NCI-H1417 (cell line): ENCODE measurements at regions not wholly inside any gene's neighbourhood (a gene's known extent, or its start where the extent isn't known, plus 50 kb on each side); places are given as distances from the start of the nearest gene placed in this dataset.

ENCODE experiments used
- DNase-seq, 3 experiments: peaks; one replicate each; lab custom pipeline; 2025; lab: John Stamatoyannopoulos, UW

DNA sequence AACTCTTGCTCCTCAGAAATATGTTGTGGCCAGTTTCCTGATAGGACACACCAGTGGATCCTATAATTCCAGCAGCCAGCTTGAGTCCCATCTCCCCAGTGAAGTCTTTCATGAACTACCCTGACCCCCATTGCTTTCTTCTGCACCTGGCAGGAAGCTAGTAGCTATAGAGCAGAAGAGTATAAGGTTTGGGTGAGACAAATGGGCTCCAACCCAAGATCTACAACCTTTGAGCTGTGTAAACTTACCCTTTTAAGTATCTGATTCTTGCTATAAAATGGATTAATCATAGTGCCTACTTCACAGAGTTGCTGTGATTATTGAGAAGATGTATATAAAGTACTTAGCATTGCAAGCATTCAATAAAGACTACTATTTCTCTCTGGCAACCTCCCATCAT is 396.9 kb upstream of the CADM1 start:
- DNase-seq = no peak

DNA sequence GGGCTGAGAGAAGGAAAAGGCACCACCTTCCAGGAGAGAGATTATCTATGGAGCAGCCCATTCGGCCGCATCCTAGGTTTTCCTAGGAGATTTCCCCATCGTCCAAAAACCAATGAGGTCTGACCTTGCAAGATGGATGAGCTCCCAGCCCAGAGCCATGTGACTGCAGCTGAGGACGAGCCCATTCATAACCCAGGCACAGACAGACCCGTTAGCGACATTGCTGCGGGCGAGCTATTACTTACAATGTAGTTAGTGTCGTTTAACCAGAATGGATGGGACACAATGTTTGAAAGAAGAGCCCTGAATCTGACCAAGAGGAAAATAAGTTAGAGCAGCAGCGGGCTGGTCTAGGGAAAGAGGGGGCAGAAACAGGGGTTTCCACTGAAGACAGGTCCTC is 395.9 kb upstream of the CADM1 start:
- DNase-seq = no peak

DNA sequence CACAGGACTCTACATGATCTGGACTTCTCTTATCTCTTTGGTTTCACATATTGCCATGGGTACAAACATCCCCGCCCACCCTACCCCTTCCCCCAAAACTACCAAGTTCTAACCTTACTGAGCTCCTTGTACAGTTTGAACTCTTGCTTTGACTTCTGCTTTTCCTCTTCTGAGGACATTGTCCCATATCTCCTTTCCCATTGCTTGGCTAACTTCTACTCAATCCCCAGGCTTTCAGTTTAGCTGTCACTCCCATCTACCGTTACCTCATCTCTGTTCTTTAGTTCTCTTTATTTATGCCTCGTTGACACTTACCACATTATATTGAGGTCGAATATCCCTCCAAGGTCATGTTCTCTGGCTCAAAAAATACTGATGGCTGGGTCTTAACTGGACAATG is 393.5 kb upstream of the CADM1 start:
- no peak for DNase-seq

- no peak for DNase-seq
Observed at GRCh38 chr11:115896084-115896483, 391.9 kb upstream of the CADM1 start.

GRCh38 chr11:115895594-115895993 is 391.4 kb upstream of the CADM1 start:
- no peak for DNase-seq

GRCh38 chr11:115894176-115894575 is 390.0 kb upstream of the CADM1 start:
- DNase-seq = peak in 1 of 3 experiments; percentile 32

DNA sequence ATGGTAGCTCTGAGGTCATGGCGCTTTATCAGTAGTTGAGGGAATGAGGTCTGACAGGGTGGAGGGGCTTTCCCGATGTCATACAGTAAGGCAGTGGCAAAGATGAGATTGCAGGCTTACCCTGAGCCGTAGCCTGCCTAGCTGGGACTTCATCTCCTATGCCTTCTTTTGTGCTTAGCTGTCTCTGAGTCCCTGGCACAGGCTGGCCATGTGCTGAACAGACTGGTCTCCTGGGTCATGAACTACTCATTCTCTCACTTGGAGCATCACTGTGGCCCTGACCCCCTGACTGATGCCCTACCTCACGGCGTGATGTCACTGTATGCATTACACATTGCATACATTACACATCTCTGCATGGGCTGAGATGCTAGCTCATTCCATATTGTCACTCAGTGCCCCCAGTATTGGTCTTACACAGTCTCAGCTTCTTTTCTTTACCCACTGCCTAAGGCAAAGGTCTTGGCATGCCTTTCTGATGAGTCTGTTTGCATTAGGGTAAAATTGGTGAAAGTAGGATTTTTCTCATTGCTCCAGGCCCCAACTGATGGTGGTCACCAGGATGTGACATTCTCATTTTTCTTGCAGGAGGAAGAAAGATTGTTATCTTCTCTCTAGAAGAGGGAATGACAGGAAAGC is 389.4 kb upstream of the CADM1 start:
- DNase-seq = no peak

GRCh38 chr11:115892016-115892415 is 387.8 kb upstream of the CADM1 start:
- no peak for DNase-seq

DNA sequence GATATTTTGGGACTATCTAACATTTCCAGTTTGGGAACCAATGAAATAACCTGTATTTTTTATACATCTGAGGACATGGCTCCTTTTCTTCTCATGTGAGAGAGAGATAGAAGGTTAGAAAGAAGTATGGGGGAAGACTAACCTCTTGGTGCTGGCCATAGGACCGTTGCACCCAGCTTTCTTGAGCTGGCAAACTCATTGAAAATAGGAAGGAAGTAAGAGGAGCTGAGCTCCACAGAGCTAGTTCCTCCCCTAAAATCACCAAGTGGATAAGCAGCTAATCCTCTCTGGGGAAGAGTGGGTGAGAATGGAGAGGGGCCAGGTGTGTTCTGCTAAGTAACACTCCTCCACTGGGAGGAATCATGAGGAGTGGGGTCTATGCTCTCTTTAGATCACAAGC is 387.4 kb upstream of the CADM1 start:
- DNase-seq = no peak

DNA sequence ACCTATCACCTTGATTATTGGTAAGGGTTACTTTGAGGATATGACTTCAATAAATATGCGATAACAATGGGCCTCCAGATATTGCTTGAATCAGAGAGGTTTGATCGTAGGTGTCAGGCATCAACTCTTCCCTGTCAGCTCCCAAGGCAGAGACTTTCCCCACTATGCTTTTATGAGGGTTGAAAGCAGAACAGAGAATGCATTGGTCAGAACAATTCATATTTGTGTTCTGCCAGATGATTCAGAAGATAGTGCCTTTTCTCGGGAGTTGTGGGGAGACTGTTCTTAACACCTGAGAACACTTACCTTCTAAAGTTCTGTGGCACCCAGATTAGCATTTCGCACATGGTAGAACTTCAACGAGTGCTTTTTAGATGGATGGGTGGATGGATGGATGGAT is 386.3 kb upstream of the CADM1 start:
- DNase-seq = no peak

GRCh38 chr11:115889712-115890111 is 385.5 kb upstream of the CADM1 start:
- peak in 1 of 3 experiments; percentile 27 for DNase-seq

DNA sequence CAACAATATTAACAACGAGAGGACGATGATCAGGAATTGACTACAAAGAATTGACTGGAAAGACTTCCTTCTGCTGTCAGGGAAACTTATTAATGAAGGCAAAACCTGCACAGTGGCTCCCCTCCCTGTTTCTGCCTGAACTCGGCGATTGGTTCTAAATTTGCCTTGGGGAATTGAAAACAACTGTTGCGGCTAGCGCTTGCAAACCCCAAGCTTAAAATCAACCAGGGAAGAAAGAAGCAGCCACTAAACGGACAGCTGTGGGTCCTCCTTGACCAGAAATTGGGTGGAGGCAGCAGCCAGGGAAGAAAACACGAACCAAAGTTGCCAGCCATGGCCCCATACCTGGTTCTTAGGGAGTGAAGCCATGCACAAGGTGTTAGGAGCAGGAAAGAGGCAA is 383.5 kb upstream of the CADM1 start:
- DNase-seq = no peak

- peak in 2 of 3 experiments; percentile 23 to 70 for DNase-seq
Observed at GRCh38 chr11:115887316-115887715, 383.1 kb upstream of the CADM1 start.

GRCh38 chr11:115886422-115886733 is 382.2 kb upstream of the CADM1 start:
- peak in 1 of 3 experiments; percentile 76 for DNase-seq

DNA sequence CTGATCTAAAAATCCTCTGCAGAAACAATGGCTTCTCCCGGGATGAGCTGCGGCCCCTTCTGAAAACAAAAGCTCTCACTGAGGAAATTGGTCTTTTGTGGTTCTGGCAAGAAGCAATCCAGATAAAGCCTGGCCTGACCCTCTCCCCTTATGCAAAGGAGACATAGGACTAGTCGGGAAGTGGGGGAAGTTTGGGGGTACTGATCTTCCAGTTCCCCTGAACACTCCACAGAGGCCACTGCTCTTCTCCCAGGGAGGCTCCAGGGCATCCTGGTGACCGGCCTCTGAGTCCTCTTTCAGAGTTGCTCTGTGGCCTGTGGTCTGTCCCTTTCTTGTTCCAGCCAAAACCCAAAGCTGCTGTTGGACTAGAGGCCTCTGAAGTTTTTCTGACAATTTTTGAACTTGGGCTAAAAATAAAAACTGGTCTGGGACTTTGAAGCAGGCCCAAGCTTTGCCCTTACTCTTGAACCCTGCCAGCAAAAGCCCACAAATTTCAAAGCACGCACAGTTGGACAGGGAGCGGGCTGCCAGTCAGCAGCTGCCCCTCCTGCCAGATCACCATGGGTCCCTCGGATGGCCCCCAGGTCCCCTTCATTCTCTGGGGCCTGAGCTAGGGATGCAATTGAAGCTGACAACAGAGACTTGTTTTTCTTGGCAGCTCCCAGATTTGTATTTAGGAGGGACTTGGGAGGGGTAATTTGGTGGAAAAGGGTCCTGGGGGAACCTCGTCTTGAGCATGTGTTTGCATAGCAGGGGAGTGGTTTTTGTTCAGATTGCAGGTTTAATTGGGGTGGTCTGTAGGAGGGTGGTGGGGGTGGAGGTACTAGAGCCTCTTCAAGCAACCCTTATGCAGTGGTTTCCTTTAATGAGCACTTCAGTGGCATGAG is 381.6 kb upstream of the CADM1 start:
- DNase-seq = peak in 2 of 3 experiments; percentile 18 to 65

- no peak for DNase-seq
Observed at GRCh38 chr11:115884800-115885534, 380.8 kb upstream of the CADM1 start.

DNA sequence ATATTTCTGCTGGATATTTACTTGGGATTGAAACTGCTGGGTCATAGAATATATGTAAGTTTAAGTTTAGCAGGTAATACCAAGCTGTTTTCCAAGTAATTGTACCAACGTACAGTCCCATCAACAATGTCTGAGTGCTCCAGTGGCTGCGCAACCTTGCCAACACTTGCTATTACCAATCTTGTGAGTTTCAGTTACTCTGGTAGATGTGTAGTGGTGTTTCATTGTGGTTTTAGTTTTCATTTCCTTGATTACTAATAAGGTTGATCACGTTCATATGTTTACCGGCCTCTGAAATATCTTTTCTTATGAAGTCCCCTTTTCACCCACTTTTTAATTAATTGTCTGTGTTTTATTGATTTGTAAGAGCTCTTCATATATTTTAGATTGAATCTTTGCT is 370.6 kb upstream of the CADM1 start:
- no peak for DNase-seq

- DNase-seq = no peak
Observed at GRCh38 chr11:115873813-115874212, 369.6 kb upstream of the CADM1 start.

GRCh38 chr11:115872416-115872815 is 368.2 kb upstream of the CADM1 start:
- DNase-seq = peak in 1 of 3 experiments; percentile 47

GRCh38 chr11:115871161-115871760 is 367.0 kb upstream of the CADM1 start:
- DNase-seq = no peak

GRCh38 chr11:115869780-115870431 is 365.7 kb upstream of the CADM1 start:
- DNase-seq = peak in 2 of 3 experiments; percentile 34 to 49

DNA sequence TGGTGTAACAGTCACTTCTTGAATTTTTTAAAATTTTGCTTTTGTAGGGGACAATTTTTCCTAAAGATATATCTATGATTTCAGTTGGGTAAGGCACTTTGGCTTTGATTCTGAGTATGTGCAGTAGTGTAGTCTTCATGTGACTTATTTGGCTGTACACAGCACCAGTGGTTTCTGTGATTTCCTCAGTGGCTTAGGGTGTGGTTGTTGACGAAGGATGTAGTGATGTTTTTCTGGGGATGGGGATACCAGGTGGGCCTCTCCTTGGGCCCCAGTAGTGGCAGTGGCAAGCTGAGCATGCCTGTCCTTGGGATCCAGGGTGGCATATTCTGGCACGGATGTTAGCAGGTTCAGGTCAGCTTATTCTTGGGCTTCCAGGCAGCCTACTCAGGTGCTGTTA is 364.9 kb upstream of the CADM1 start:
- no peak for DNase-seq
